DMS53 treated with DMSO at 0.1 percent for 48 hours (cell line): ENCODE measurements at regions not wholly inside any gene's neighbourhood (a gene's known extent, or its start where the extent isn't known, plus 50 kb on each side); places are given as distances from the start of the nearest gene placed in this dataset.
"Not testable (repeated sequence)": the region's sequence is repeated elsewhere in the genome, so short reads cannot be mapped to it uniquely, and the experiment has no call there.

Source experiments
- DNase-seq: peaks from one replicate; lab custom pipeline; 2025; ENCODE audit not compliant: unreplicated experiment; lab: John Stamatoyannopoulos, UW

DNA sequence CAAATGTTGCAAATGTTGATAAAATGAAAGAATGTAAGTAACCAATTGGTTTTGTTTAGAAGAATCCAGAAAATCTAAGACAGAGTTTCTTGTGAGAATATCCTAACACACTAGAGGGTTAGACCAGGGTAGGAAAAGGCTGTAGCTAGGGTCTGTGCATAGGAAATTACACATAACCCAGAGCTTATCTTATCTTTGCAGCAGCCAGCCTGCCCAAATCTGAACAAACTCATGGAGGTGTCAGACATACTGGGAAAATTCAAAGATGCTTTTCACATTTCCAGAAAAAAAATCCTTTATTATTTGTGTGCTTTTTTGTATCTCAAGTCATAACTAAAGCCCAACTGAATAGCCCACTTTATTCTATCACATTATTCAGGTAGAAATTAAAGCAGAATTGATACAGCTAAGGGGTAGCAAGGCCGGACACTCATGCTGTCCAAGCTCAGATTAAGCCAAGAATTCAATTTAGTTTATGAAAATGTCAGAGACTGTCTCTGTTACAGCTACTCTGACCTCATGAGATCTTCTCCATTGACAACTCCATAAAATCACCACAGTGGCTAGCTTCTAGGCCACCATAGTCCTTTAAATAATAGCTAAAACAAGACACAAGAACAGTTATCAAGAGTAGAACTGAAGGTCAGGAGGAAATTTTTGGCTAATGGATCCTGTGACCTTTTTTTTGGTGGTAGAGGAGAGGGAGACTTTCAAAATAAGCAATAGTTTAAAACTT is 169.6 kb upstream of the RASSF8 start:
- no peak for DNase-seq

DNA sequence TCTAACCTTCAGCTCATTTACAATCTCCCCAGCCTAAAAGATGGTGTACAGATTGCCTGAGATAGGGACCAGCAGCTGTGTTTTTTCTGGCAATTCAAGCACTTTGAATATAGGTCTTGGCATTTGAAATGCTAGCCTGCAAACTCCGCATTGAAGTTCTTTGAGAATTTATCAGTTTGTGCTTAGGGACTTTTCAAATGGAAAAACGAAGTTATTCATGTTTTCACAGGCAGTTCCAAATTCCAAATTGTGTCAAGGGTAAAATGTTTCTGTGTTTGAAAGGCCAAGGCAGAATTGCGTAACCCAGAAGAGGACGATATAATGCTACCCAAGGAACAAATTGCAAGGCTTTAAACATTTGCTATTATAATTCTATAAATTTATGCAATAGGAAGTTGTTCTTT is 168.9 kb upstream of the RASSF8 start:
- no peak for DNase-seq

DNA sequence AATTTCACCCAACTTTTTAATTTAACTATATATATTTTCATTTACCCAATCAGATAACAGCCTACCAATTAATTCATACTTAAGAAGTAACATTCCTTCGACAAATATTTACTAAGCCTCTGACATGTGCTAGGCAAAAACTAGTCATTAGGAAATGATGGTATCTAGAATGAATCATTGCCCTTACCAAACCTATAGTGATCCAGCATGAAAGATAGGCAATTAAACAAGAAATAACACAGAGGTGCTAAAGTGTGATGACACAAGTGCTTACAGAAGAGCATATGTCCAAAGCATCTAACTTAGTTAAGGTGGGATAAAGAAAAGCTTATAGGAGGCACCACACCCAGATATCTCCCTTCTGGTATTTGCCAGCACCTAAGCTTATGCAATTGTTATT is 166.5 kb upstream of the RASSF8 start:
- no peak for DNase-seq

DNA sequence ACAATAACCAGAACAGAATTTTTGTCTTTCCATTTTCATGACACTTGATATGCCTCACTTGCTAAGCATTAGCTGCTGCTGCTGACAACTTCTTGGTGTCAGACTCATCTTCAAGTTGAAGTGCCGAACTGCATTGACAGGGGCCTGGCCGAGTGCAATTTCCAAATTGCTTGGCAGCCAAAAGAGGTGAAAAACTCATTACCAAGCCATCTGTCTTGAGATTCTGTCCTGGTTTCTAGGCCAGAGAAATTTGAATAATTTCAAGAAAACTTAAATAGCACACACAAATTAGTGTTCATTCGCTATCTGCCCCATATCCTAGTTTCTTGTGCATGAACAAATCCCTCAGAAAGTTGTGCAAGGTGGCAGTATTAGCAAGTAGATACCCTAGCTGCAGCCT is 165.3 kb upstream of the RASSF8 start:
- DNase-seq: no peak

DNA sequence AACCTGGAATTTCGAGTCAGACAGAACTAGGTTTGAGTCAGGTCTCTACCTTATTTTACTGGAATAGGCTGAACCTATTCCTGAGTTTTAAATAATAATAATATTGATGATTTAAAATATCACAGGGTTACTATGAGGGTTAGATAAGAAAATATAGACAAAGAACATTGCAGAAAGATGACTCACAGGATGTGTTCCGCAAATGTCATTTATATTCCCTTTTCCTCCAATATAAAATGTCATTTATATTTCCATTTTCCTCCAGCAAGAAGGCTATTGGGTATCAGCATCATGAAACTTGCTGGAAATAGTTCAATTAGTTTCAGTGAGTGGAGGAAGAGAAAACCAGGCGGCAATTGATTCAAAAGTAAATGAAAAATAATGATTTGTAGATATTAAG is 163.9 kb upstream of the RASSF8 start:
- DNase-seq: no peak

DNA sequence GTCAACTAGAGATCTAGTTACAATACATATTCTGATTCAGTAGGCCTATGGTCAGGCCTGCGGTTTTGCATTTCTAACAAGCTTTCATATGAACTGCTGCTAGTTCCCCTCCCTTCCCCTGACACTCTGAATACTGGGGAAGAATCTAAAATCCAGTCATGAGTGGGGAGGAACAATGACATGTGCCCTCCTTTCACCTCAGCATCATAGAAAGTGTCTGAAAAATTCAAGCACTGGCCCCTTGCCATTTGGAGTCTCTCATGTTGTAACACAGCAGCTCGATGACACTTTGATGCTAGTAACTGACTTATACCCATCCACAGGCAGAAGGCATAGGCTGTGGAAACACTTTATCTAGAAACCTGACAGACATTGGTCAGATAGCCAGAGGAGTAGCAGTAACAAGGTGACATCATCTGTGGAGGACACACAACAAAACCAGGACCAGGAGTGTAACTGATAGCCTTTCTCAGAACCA is 161.9 kb upstream of the RASSF8 start:
- peak; percentile 83 for DNase-seq

DNA sequence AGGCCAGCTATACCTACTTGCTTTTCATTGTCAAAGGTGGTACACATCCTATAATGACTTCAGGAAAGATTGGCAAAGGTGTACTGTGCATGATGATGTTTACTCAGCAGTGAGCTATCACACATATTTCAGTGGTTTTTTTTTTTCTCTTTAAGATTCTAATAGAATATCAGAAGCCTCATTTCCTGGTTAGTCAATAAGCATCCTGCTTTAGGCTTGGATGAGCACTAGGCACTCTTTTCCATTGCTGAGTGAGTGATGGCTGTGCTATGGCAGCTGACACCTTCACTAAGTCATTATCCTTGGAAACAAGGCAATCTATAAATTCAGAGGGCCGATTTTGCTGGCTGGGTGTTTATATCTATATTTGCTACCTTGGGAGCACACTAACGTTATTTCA is 161.1 kb upstream of the RASSF8 start:
- DNase-seq: peak; percentile 100

DNA sequence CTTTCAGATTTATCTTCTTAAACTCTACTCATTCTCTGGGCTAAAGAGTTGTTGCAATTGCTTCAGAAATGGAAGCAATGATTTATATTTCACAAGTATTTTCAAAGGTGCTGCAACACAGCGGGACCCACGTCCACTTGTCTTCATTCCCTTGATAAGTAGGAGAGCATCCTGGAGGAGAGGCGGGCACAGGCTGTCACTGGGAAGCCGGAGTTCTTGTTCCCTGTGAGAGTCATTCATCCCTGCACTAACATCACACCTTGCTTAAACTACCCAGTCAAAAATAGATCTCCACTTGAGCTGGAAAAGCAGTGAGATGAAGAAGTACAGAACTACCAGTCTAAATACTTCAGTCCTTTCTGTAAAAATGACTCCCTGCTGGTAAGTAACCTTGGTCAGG is 160.5 kb upstream of the RASSF8 start:
- no peak for DNase-seq

DNA sequence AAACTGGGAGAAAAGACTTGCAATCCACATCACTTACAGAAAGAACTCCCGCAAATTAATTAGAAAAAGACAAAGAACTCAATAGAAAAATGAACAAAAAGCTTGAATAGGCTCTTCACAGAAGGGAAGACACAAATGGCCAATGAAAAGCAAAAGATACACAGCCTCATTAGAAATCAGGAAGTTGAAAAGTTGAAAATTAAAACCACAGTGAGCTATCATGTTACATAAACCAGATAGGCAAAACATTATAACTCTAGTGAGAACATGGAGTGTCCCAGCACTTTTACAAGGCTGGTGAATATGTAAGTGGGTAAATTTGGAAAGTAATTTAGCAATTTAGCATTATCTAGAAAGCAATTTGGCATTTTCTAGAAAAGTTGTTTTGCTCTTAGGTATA is 158.4 kb upstream of the RASSF8 start:
- peak; percentile 86 for DNase-seq

DNA sequence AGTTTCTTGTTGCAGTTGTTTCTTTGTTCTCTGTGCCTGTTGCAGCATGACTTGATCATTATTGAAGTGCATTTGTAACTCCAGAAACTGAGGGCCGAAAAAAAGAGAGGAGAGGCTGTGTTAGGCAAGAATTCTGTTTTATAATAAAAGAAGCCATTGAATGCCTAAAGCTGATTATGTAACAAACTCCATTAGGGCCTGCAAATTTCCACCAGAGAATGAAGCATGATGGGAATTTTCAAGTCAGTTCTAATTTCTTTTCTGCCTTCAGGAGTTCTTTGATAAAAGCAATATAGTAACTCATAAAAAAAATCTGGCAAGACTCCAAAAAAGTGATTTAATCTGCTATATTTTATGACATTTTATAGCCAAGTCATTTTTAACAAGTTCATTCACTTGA is 156.7 kb upstream of the RASSF8 start:
- DNase-seq: no peak

DNA sequence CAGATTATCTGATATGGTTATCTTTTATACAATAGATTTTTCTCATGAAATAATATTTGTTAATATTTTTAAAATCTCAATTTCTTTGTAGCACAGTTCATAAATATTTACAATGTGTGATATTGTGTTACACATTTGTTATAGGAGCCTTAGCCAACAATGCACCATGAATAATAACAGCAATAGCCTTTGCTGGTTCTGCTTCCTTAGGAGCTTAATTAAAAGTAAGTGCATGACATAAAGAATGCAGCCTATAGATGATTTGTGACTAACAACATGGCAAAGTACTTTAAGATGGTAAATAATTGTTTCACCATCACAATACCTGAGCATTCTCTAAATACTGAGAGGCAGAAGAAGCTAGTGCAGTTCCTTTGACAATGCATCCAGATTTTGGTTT is 156.3 kb upstream of the RASSF8 start:
- DNase-seq: no peak

DNA sequence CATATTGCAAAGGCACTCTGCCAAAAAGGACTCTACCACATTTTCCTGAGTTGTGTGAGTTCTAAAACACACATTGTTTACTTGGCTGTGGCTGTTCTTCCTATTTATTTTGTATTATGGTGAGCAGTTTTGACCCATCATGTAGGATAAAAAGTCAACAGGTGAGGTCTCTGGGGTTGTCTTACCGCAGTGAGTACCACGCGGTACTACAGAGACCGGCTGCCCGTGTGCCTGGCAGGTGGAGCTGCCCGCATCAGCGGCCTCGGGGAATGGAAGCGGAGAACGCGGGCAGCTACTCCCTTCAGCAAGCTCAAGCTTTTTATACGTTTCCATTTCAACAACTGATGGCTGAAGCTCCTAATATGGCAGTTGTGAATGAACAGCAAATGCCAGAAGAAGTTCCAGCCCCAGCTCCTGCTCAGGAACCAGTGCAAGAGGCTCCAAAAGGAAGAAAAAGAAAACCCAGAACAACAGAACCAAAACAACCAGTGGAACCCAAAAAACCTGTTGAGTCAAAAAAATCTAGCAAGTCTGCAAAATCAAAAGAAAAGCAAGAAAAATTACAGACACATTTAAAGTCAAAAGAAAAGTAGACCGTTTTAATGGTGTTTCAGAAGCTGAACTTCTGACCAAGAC is 155.3 kb upstream of the RASSF8 start:
- not testable (repeated sequence) for DNase-seq

DNA sequence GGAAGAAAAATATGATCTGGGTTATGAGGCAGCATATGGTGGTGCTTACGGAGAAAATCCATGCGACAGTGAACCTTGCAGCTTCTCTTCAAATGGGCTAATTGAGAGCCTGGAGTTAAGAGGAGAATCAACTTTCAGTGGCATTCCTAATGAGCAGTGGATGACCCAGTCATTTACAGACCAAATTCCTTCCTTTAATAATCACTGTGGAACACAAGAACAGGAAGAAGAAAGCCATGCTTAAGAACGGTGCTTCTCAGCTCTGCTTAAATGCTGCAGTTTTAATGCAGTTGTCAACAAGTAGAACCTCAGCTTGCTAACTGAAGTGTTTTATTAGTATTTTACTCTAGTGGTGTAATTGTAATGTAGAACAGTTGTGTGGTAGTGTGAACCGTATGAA is 154.2 kb upstream of the RASSF8 start:
- not testable (repeated sequence) for DNase-seq

DNA sequence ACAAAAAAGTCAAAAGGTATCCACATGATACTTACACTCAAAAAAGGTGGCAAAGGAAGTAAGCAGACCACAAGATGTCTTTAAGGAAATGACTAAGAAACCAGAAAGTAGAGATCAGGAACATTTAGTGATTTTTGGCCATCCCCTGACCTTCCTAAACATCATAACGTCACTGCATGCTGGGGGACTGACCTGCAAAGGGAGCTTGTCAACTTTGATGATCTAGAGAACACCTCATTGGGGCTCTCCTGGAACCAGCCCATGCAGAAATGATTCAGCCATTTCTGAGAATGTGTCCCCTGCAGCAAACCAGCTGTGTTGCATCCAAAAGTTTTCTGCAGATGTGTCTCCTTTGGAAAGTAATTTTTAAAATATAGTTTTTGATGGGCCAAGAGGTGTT is 152.2 kb upstream of the RASSF8 start:
- no peak for DNase-seq

DNA sequence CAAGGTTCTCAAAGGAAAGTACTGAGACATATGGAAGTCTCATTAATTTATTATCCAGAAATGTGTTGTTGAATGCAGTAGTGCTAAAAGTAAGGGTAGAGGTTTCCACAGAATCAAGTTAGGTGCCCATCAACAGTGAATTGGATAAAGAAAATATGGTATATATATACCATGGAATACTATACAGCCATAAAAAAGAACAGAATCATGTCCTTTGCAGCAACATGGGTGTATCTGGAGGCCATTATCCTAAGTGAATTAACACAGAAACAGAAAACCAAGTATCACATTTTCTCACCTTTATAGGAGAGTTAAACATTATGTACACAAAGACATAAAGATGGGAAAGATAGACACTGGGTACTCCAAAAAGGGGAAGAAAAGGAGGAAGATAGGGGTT is 149.9 kb upstream of the RASSF8 start:
- no peak for DNase-seq

DNA sequence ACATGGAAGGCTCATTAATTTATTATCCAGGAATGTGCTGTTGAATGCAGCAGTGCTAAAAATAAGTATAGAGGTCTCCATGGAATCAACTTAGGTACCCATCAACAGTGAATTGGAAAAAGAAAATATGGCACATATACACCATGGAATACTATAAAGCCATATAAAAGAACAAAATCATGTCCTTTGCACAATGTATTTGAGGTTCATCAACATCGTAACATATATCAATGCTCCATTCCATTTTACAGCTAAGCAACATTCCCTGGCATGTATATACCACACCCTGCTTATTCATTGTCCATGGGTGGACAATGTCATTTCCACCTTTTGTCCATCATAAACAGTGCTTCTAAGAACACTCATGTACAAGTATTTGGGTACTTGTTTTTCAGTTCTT is 147.8 kb upstream of the RASSF8 start:
- DNase-seq: no peak

DNA sequence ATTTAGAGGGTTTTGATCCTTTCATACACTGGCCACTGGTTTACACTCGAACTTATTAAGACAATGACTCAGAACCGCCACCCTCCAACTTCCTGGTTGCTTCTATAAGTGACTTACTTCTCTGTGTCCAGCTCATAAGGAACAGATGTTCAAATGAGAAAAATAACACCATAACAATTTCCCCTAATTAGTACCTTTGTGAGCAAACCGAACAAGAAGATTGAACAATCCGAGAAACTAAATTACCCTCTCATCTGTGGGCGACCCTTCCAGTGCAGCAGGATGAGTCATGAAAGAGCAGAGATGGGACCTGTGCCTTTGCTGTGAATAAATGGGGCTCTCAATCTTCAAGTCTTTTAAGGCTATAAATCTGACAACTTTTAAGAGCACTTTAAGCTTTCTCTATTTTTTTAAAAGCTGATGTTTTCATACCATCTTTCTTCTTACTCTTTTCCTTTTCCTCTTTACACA is 146.8 kb upstream of the RASSF8 start:
- peak; percentile 98 for DNase-seq

DNA sequence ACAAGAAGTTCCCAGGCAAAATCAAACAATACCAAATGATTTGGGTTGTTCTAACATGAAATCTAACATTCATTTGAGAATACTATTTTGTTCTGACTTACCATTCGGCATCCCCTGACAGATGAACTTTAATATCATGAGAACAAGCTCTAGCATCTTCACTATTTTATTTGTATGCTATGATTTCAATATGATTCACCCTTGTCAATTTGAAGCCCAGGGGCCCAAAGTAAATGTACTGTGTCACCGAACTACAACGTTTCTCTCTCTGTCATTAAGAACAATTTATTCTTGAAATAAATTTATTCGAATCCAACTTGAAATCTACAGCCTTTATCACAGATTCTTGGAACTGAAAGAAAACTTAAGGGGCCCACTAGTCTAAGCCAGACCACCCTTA is 146.2 kb upstream of the RASSF8 start:
- DNase-seq: no peak

DNA sequence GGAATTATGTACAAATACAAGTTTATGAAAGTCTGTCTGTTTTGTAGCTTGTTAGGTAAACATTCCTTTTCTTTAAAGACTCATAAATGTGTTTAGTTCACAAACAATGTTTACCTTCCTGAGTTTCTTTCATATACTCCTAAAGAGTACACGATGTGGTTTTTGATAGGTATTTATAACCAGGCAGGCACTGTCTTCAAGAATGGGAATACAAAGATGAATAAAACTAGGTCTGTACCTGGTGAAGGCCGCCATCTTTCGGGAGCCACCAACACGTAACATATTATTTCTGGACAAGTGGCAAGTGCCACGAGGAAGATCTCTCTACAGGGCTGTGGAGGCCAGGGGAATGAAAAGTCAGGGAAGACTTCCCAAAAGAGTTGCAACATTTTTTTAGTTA is 144.6 kb upstream of the RASSF8 start:
- no peak for DNase-seq

DNA sequence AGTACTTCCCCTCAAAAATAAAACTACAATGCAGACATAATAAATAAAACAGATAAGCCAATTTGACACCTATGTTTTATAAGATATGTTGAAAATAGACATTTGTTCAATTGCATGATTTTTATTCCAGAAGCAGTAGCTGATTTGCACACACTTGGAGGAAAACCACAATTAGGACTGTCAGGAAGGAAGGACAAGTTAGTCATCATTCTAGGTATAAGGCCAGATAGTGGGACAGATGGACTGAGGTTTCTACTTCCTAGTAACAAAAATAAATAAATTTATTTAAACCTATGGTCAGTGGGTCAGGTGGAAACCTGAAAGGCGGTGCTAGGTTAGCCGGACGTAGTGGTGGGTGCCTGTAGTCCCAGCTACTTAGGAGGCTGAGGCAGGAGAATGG is 141.8 kb upstream of the RASSF8 start:
- no peak for DNase-seq

DNA sequence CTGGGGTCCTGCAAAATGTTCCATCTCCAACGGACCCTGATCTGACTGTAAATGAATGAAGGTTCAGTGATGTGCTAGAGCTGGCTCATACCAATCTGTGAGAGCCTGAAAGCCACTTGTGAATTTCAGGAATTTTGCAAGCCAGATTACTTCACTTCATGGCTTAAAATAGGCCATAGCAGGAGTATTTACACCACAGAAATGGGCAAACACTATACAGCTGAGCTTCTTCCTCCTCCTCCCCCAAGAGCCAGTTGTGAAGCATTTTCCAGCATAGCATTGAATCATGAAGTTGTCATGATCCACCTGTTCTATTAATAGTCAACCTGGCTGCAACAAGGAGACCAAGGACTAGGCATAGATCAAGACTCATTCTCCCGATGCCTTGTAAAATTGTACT is 141.3 kb upstream of the RASSF8 start:
- DNase-seq: no peak

DNA sequence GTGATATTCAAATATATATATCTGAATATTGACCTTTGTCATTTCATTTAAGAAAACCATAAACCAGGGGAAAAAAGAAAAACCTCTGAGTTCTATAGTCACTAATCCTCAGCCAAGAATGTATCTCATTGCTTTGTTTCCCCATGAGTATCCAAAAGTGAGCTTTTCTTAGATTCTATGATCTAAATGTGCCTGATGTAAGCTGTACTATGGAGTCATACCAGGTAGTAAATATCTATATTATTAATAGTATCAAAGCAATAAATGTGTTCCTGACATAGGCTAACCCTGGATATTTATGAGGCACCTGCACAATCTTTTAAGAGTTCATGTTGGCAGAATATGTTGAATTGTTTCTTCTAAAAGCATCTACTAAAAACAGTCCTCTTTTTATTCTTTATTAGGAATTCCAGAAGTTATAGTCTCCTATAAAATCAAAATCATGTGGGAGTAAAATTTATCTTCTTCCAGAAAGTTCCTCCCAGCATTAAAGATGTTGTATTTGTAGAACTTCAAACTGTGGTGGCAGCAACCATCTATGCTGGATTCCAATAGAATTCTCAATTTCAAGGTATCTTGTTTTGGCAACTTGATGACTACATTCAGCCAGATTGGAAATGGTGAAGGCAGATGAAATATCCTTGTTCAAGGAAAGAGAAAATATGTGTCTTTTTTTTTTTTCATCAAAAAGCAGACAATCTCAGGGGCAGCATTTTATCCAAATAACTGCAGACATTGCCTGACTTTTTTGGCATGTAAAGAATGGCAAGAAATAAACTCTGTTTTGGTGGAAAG is 139.7 kb upstream of the RASSF8 start:
- no peak for DNase-seq
